HG02623 (cell line): ENCODE measurements at regions not wholly inside any gene's neighbourhood (a gene's known extent, or its start where the extent isn't known, plus 50 kb on each side); places are given as distances from the start of the nearest gene placed in this dataset.

Experiments
- ATAC-seq: cut with Tn5 transposase; IDR thresholded peaks from one replicate; pipeline ENCODE4 v1.9.1; 2021; ENCODE audit warnings: moderate library complexity; ENCODE audit not compliant: unreplicated experiment

GRCh38 chr17:73723317-73723716, 79.1 kb upstream of the SDK2 start:
- ATAC-seq: no peak

GRCh38 chr17:73724341-73724740, 80.1 kb upstream of the SDK2 start:
- no peak for ATAC-seq

GRCh38 chr17:73724990-73725389, 80.7 kb upstream of the SDK2 start:
- ATAC-seq: no peak

- no peak for ATAC-seq
Measured at GRCh38 chr17:73725794-73726515, 81.7 kb upstream of the SDK2 start.

GRCh38 chr17:73727941-73728340, 83.7 kb upstream of the SDK2 start:
- no peak for ATAC-seq

- ATAC-seq: no peak
Measured at GRCh38 chr17:73729101-73729500, 84.9 kb upstream of the SDK2 start.

- ATAC-seq: no peak
Measured at GRCh38 chr17:73731733-73732132, 87.5 kb upstream of the SDK2 start.

GRCh38 chr17:73733517-73733916, 89.3 kb upstream of the SDK2 start:
- ATAC-seq: no peak

GRCh38 chr17:73735245-73735644, 91.0 kb upstream of the SDK2 start:
- ATAC-seq: no peak

- ATAC-seq: no peak
Measured at GRCh38 chr17:73738751-73739575, 94.7 kb upstream of the SDK2 start.

- ATAC-seq: no peak
Measured at GRCh38 chr17:73740370-73740769, 96.1 kb upstream of the SDK2 start.

- no peak for ATAC-seq
Measured at GRCh38 chr17:73742948-73743381, 98.7 kb upstream of the SDK2 start.

- no peak for ATAC-seq
Measured at GRCh38 chr17:73743518-73744201, 99.4 kb upstream of the SDK2 start.

- ATAC-seq: no peak
Measured at GRCh38 chr17:73744411-73744810, 100.2 kb upstream of the SDK2 start.

- ATAC-seq: no peak
Measured at GRCh38 chr17:73746314-73747073, 102.2 kb upstream of the SDK2 start.

- ATAC-seq: no peak
Measured at GRCh38 chr17:73747221-73748002, 103.2 kb upstream of the SDK2 start.

- ATAC-seq: no peak
Measured at GRCh38 chr17:73748508-73748907, 104.3 kb upstream of the SDK2 start.

GRCh38 chr17:73749337-73749823, 105.1 kb upstream of the SDK2 start:
- no peak for ATAC-seq

GRCh38 chr17:73749928-73750605, 105.8 kb upstream of the SDK2 start:
- ATAC-seq: no peak
